Stimulated activated CD8-positive, alpha-beta memory T cell treated with anti-CD3 and anti-CD28 coated beads, Interleukin-4, amount 100 ng/mL, for 1 hour (primary cell): ENCODE measurements at regions not wholly inside any gene's neighbourhood (a gene's known extent, or its start where the extent isn't known, plus 50 kb on each side); places are given as distances from the start of the nearest gene placed in this dataset.

Experiments
- DNase-seq, 2 donors: peaks; one replicate each; pipeline ENCODE4 v3.0.0-alpha.2; 2020; ENCODE audit warnings: low read depth in 2 of 2, low spot score in 1 of 2

DNA sequence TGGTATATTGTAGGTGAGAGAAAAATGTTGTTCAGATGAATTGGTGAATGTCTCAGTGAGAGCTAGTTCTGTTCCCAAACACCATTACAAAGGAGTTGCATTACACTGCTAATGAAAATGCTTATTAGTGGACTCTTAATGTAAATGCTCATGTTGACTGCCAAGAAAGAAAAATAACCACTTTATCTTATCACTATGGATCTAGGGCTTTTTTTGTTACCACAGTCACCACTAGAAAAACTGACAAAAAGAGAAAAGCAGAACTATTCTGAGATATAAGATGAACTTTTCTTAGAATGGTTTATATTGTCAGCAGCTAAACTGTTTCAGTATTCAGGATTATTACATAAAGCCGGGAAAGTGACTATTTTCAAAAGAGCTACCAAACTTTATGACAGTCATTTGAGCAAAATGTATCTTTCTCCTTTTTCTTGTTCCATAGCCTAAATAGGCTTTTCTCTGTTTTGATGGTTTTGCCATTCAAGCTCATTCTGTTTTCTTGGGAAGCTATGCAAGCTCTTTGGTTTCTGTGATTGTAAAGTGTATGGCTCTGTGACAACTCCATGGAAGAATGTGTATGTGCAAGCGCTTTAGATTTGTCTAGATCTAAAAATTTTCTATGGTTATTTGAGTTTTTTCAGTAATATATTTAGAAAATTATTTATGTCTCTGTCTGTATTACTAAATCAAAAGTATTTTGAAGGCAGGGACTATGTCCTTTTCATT, 64.2 kb upstream of the DPH5 start:
- no peak for DNase-seq

DNA sequence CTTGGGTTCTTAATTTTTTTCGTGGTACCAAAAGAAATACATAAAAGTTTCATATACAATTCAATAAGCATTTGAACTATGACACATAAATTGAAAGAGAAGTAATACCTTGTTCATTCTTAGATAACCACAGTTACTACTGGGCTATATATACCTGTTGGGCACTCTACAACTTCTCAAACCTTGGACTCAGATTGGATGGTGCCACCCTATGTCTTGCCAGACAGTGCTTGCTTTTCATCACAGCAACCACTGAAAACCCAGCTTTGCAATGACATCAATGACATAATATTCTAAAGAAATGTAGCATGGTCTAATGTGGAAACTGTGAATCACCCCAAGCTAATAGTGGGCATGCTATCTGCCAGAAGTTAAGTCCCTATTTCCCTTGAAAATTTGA, 62.8 kb upstream of the DPH5 start:
- DNase-seq = no peak

DNA sequence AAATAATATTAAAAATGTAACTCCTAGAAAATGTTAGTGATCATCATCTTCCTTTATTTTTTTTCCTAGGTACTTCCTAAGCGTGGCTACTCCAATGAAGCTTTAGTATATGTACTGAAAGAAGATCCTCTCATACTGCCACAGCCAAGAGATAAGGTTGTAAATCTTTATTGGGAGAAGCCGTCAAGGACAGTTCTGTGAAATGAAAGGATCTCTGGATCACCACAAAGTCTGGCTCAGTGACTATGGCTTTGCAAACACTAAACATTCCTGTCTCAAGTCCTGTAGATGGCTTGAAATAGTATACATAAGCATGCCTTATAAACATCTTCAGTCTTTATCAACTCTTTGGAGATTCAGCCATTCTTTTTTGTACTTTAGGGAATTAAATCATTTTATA, 61.2 kb upstream of the DPH5 start:
- DNase-seq = no peak

DNA sequence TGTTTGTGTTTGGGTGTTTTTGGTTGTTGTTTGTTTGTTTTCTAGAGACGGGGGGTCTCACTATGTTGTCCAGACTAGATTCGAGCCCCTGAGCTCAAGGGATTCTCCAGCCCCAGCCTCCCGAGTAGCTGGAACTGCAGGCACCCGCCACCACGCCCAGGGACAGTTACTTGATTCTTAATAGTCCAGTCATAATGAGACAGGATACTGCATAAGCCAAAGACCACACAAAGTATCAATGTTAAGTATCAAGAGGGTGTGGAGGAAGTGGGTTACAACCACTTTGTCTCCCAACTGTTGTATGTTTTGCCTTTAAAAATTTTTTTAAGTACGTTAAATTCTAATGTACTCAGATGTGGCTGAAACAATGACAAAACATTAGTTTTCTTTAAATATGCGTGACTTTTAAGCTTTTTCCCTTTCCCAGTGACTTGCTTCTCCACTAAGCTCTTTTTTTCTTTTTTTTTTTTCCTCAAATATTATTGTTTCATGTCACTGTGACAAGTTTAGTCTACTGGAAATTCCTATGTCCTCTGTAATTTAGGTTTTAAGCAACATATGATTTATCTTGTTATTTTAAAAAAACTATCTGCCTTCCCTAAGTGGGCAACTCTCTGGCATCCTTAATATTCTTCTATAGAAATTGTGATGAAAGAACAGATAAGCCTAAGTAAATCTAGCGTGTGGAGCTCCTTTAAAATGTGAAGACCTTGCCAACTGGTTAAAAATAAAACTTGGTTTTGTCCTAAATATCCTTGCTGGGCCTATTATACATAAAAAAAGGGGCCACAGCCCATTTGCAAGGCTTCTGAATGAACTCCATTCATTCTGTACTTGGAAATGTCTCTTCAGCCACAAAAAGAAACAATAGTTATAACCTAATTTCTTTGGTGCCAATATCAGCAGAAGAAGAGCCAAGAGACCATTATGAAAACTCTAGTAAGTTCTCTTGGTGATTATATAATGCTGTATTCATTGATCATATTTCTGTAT, 56.2 kb upstream of the DPH5 start:
- DNase-seq = no peak

DNA sequence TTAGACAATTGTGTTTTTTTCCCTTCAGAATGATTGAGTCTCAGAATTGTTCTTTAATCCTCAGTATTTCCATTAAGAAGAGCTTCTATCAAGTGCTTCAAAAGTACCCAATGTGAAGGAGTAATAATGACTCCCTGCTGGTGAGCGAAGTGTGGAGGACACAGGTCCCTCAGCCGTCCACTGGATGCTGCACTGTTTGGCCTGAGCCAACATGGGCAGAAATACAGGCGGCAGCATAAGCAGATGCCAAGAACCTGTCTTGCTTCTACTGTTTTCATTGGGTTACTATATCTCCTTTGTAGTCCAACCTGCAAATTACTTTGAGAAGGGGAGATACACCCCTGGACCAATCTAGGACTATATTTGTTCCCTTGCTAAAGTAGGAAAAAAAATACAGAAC, 55.3 kb upstream of the DPH5 start:
- DNase-seq = no peak

DNA sequence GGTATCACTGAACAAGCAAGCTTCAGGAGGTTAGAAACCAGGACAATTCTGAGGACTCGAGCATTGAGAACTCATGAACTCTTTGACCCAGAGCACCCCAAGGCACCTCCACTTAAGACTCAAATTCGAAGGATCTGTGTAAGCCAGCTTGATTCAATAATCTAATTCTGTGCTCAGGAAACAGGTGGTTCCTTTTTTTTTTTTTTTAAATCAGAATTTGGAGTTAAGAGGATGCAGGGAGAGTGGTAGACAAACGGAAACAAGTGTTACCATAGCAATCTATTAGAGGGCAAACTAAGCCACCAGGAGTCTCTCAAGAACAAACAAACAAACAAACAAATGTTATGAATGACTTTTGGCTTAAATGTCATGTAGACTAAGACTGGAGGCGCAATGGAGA, 53.8 kb upstream of the DPH5 start:
- DNase-seq = no peak

DNA sequence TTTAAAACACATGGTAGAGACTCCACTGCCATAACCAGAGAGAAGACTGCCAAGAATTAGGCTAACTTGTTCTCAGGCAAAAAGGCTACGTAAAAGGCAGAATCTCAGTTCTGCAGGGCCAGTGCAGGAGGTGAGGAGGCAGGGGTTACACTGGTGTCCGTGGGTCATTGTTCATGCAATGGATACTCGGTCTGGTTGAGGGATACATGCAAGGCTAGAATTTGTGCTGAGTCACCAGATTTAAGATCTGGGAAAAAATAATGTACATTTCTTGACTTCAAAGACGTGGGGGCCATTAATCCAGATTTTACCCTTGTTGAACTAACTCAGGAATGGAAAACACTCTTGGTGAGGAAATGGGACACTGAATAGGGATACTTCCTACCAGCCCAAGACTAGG, 52.3 kb upstream of the DPH5 start:
- no peak for DNase-seq

DNA sequence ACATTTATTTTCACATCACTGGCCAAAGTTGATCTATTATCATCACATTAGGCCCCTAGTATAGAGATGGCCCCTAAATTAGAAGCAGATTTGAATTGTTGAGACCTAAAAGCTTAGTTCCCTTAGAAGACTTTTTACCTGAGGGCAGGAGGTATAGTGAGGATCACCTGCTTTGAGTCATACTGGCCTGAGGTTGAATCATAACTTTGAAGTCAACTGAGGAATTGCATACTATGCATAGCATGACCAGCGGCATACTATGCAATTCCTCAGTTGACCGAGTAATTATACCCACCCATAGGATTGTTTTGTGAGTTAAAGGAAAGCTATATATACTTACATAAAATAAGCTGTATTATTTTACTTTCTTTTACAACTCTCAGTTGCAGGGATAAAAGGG, 50.3 kb upstream of the DPH5 start:
- DNase-seq = no peak
